NCI-H82 (cell line): ENCODE measurements at regions not wholly inside any gene's neighbourhood (a gene's known extent, or its start where the extent isn't known, plus 50 kb on each side); places are given as distances from the start of the nearest gene placed in this dataset.
"Not testable (repeated sequence)": the region's sequence is repeated elsewhere in the genome, so short reads cannot be mapped to it uniquely, and the experiment has no call there.

Source experiments
- DNase-seq: peaks from one replicate; lab custom pipeline; 2025; lab: John Stamatoyannopoulos, UW

DNA sequence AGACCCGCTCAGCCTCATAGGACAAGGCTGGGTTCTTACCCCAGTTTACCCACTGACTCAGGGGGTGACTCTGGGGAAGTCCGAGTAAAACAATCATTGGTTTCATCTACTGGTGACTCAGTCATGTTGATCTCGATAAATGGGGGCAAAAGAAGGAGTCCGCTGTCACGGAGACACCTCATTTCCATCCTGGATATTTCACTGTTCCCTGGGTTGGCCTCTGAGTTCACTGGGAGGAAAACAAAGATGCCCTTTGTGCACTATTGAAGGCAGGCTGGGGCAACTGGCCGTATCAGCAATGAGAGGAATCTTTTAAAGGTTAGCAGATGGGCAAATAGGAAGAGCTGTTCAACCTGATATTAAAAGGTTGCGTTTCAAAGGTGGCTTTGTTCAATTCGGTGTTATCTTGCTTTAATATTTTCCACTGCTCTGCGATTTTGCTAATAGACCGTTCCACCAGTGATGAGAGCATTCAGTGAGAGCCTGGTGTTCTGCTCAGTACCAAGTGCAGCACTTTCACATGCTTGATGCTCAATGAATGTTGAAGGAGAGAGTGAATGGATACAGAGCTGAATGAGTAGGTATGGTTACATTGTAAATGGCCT, 110.2 kb upstream of the EGFLAM start:
- no peak for DNase-seq

GRCh38 chr5:38143384-38143783, 115.0 kb upstream of the EGFLAM start:
- no peak for DNase-seq

DNA sequence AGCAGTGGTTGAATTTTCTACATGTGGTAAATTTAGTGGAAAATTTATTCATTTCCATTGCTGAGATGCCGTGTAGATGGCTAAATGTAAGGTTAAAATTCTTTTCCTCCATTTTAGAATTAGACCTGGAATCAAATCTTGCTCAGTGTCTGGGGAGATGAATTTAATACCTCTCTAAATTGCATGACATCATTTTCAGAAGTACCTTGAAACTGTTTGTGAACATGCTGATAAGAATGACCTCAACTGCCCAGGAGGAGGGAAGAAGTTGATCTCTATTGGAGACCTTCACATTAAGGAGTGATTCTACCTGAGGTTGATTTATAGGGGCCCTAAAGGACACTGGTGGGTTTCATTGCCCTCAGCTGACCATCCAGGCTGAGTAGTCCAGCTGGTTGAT, 116.7 kb upstream of the EGFLAM start:
- DNase-seq: no peak

GRCh38 chr5:38138574-38138973, 119.8 kb upstream of the EGFLAM start:
- DNase-seq: no peak

- no peak for DNase-seq
Measured at GRCh38 chr5:38135486-38136039, 122.8 kb upstream of the EGFLAM start.

- DNase-seq: no peak
Measured at GRCh38 chr5:38134810-38135209, 123.5 kb upstream of the EGFLAM start.

DNA sequence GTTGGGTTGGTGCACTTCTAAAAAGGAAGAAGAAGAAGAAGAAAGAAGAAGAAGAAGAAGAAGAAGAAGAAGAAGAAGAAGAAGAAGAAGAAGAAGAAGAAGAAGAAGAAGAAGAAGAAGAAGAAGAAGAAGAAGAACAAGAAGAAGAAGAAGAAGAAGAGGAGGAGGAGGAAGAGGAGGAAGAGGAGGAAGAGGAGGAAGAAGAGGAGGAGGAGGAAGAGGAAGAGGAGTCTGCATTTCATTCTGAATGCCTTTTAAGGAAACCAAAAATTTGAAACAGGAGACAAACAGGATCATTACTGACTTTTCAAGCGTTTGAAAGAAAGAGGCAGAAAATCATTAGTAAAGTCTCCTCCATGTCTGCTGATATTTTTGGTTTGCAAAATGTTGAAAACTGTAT, 124.1 kb upstream of the EGFLAM start:
- not testable (repeated sequence) for DNase-seq

DNA sequence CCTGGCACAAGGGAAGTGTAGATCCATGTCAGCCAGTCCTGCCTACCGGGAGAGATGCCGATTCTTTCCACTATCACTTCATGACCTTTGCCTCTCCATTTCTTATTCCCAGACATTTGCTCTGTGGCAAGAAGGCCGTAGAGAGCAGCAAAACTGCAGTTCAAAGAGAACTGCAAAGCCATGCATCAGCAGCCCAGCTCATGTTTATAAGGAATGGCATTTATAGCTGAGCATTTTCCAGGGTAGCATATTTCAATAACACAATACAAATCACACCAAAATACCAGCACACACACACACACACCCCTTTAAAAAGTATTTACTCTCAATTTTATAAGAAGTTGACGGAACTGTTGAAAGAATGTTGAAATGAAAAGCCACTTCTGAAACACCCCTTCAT, 126.7 kb upstream of the EGFLAM start:
- DNase-seq: no peak

GRCh38 chr5:38124321-38124720, 134.0 kb upstream of the EGFLAM start:
- DNase-seq: no peak

- DNase-seq: no peak
Measured at GRCh38 chr5:38121420-38121819, 136.9 kb upstream of the EGFLAM start.

GRCh38 chr5:38119836-38120235, 138.5 kb upstream of the EGFLAM start:
- no peak for DNase-seq

- no peak for DNase-seq
Measured at GRCh38 chr5:38117784-38118479, 140.4 kb upstream of the EGFLAM start.

- no peak for DNase-seq
Measured at GRCh38 chr5:38115318-38115827, 143.0 kb upstream of the EGFLAM start.

GRCh38 chr5:38113880-38114279, 144.5 kb upstream of the EGFLAM start:
- no peak for DNase-seq

DNA sequence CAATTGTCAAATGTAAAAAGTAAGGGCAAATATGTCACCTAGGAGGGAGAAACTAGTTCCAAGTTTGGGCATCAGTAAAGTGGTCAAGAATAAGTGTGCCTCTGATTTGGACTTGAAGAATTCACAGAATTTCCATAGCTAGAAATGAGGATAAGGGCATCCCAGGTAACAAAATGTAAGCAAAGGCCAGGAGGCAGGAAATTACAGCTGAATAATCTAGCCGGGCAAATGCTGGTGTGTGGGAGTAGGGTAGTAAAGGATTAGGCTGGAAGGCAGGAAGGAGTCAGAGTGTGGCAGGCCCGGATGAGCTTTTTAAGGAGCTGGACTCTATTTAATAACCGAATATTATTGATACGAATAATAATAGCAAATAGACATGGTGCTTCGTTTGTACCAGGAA, 144.9 kb upstream of the EGFLAM start:
- no peak for DNase-seq

GRCh38 chr5:38112938-38113337, 145.4 kb upstream of the EGFLAM start:
- no peak for DNase-seq

GRCh38 chr5:38110130-38110529, 148.2 kb upstream of the EGFLAM start:
- DNase-seq: no peak

DNA sequence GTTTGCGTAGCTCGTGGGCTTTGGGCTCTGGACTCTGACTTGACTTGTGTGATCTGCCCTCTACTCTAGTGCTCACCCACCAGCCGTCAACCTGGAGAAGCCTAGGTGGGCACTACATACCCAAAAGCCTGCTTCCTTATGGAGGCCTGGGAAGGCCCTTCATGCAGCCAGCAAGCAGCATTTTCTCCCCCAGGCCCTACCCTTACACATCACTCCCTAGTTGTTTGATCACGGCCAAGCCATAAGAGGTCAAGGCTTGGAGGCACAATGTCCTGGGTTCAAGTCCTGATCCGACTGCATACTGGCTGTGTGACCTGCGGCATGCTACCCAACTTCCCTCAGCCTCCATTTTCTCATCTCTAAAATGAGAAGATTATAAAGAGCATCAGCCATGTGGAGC, 151.3 kb upstream of the EGFLAM start:
- DNase-seq: no peak

DNA sequence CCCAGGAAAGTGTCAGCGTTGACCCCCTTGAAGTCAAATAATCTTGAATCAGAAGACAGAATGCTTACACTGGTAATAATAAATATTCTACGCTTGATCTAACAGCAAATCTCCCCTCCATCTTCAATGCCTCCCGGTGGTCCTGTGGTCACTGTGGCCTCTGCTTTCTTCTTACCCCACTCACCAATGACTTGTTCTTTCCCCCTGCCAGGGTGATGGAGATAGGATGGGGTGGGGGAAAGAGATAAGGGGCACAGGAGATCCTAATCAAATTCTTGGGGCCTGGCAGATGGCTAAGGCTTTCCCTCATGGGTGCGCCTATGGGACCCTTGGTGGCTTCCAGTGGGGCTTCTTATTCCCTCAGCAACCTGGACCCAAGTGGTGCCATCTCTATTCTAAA, 152.6 kb upstream of the EGFLAM start:
- DNase-seq: no peak

- DNase-seq: no peak
Measured at GRCh38 chr5:38105231-38105570, 153.2 kb upstream of the EGFLAM start.

- no peak for DNase-seq
Measured at GRCh38 chr5:38104497-38105230, 153.7 kb upstream of the EGFLAM start.

- DNase-seq: no peak
Measured at GRCh38 chr5:38101897-38102296, 156.5 kb upstream of the EGFLAM start.
